GM18499 (cell line): ENCODE measurements at regions not wholly inside any gene's neighbourhood (a gene's known extent, or its start where the extent isn't known, plus 50 kb on each side); places are given as distances from the start of the nearest gene placed in this dataset.
A peak's percentile ranks its signal among the peaks of the same experiment; 100 is the strongest.

ENCODE experiments used
- ATAC-seq: cut with Tn5 transposase; IDR thresholded peaks from one replicate; pipeline ENCODE4 v1.9.1; 2021; ENCODE audit warnings: moderate number of reproducible peaks; ENCODE audit not compliant: insufficient read depth, unreplicated experiment

- no peak for ATAC-seq
These were observed 216.9 kb upstream of the ADGRL2 start for GRCh38 chr1:81583878-81584277.

GRCh38 chr1:81582467-81582986 lies 218.2 kb upstream of the ADGRL2 start:
- ATAC-seq = no peak

GRCh38 chr1:81578867-81579266 lies 221.9 kb upstream of the ADGRL2 start:
- no peak for ATAC-seq

GRCh38 chr1:81577004-81577697 lies 223.6 kb upstream of the ADGRL2 start:
- ATAC-seq = no peak

- no peak for ATAC-seq
These were observed 226.3 kb upstream of the ADGRL2 start for GRCh38 chr1:81574408-81574807.

- ATAC-seq = no peak
These were observed 227.3 kb upstream of the ADGRL2 start for GRCh38 chr1:81573458-81573857.

GRCh38 chr1:81571946-81572345 lies 228.8 kb upstream of the ADGRL2 start:
- no peak for ATAC-seq

GRCh38 chr1:81569761-81570160 lies 231.0 kb upstream of the ADGRL2 start:
- ATAC-seq = no peak

GRCh38 chr1:81563632-81564031 lies 237.1 kb upstream of the ADGRL2 start:
- no peak for ATAC-seq

- ATAC-seq = no peak
These were observed 237.8 kb upstream of the ADGRL2 start for GRCh38 chr1:81562934-81563333.

GRCh38 chr1:81560629-81561028 lies 240.1 kb upstream of the ADGRL2 start:
- ATAC-seq = no peak

GRCh38 chr1:81559662-81560350 lies 240.9 kb upstream of the ADGRL2 start:
- ATAC-seq = no peak

- ATAC-seq = no peak
These were observed 242.2 kb upstream of the ADGRL2 start for GRCh38 chr1:81558291-81559076.

GRCh38 chr1:81556968-81557367 lies 243.8 kb upstream of the ADGRL2 start:
- ATAC-seq = no peak

- ATAC-seq = no peak
These were observed 246.2 kb upstream of the ADGRL2 start for GRCh38 chr1:81554534-81554933.

GRCh38 chr1:81554108-81554507 lies 246.6 kb upstream of the ADGRL2 start:
- no peak for ATAC-seq

- no peak for ATAC-seq
These were observed 247.2 kb upstream of the ADGRL2 start for GRCh38 chr1:81553503-81553902.

GRCh38 chr1:81551946-81552345 lies 248.8 kb upstream of the ADGRL2 start:
- ATAC-seq = no peak

GRCh38 chr1:81550753-81551152 lies 250.0 kb upstream of the ADGRL2 start:
- ATAC-seq = no peak

- peak; percentile 29 for ATAC-seq
These were observed 251.1 kb upstream of the ADGRL2 start for GRCh38 chr1:81549588-81550127.
